HG02571 (cell line): ENCODE measurements at regions not wholly inside any gene's neighbourhood (a gene's known extent, or its start where the extent isn't known, plus 50 kb on each side); places are given as distances from the start of the nearest gene placed in this dataset.

Source experiments
- ATAC-seq: cut with Tn5 transposase; IDR thresholded peaks from one replicate; pipeline ENCODE4 v1.9.1; 2021; ENCODE audit warnings: mild to moderate bottlenecking, moderate library complexity; ENCODE audit not compliant: unreplicated experiment

DNA sequence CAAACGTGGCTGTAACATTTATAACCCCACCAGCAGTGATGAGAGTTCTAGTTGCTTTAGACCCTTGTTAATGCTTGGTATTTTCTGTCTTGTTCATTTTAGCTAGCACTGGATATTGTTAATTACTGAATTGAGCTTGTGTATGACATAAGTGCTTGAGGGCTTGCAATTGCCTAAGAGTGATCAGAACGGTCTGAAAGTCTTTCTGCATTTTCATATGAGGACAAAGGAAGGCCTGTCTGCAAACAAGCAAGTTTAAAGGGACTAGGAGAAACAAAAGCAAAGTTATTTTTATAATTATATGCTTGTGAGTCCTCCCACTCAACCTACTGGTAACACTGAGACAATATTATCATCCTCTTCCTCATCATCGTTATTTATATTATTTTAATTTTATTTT, 305.5 kb upstream of the DUSP10 start:
- ATAC-seq: no peak

DNA sequence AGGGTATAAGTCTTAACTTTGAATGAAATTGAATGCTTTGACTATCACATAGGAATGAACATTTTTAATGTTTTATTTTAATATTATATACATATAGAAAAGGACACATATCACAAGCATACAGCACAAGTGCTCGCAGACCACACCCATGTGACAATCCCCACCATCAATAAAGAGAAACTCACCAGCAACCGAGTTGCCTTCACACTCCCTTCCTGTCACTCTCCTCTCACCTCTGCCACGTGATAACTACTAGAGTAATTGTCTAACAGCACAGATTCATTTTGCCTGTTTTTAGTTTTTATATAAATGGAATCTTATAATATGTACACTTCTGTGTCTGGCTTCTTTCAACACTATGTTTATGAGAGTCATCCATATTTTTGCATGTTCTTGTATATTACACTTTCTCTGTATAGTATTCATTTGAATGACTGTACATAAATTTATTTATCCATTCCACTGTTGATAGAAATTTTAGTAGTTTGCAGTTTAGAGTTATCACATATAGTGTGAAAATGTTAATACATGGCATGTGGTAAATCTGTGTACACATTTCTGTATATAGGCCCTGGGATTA, 304.9 kb upstream of the DUSP10 start:
- ATAC-seq: no peak

DNA sequence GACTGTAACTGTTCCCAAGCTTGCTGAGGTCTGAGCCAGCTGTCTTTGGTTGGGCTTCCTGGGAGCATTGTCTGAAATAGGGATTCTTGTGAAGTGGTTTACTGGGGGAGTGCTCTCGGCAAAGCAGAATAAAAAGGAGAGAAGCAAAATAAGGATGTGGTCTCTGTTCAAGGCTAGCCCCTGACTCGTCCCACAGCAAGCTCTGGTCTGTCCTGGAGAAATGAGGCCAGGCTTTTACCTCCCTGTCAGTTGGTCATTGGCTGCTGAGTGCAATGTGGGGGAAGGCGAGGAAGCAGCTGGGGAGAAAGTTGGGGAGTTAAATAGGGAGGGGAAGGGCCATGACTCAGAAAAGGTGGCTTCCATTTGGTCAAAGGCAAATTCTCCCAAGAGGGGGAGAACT, 303.9 kb upstream of the DUSP10 start:
- no peak for ATAC-seq

DNA sequence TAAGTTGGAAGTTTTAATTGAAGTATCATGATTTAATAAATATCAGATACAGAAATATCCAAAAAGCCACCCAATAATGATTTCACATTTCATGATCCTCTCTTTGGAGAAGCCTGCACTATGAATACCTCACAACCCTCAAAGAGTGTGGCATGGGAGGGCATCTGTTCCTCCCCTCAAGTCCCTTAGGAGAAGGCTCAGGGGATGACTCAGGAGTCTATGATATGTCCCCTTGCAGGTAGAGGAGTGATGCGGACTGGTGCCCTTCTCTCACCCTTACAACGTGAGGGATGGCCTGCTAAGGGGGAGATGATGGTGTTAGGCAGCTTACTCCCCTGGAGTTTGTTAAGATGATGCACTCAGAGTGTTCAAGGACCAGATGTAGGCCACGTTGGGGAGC, 303.3 kb upstream of the DUSP10 start:
- ATAC-seq: no peak

DNA sequence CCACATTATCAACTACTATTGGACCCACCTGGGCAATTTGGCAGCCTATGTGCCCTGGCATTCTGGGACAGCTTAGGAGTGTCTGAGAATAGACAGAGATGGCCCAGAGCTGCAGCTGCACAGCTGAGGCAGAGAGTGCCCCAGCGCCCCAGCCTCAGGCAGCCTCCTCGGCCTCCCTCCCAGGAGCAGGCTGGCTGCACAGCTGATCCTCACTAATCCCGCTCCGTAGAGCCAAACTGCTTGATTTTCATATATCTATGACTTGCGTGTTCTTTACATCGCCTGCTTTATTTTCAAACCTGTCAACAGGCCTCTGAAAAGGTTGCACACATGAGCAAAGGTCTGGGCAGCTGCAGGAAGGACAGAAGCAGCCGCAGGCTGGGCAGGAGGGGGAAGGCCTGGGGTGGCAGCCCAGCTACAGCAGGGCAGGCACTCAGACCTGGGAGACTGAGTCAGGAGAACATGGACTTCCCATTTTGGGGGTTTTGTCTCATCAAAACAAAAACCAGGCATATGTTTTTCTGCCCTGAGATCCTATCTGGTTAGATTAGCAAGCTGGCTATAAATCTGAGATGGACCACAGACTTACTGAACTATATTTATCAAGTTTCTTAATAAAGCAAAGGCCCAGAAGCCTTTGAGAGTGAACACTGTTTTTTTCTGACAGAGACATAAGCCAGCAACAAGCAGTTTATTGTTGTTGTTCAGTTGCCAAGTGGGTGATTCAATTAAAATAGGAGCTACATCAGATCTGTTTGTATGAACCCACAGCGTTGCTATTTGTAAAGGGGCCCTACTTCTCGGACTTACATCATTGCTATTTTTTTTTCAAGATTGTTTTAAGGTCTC, 301.8 kb upstream of the DUSP10 start:
- no peak for ATAC-seq

DNA sequence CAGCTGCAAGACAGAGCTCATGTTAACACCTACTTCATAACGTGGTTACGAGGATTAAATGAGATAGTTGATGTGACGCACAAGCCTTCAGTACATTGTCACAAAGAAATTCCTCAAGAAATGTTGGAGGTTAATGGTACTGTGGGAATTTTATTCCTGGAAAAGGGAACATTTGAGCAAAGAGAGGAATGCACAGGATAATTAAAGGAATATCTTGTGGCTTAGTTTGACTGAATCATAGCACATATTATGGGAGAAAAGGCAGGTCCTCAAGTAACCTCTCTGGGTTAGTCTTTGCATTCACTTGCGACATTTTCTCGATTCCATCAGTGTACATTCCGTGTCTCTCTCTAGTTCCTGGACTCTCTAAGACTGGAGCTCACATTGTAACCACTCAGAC, 300.2 kb upstream of the DUSP10 start:
- no peak for ATAC-seq

DNA sequence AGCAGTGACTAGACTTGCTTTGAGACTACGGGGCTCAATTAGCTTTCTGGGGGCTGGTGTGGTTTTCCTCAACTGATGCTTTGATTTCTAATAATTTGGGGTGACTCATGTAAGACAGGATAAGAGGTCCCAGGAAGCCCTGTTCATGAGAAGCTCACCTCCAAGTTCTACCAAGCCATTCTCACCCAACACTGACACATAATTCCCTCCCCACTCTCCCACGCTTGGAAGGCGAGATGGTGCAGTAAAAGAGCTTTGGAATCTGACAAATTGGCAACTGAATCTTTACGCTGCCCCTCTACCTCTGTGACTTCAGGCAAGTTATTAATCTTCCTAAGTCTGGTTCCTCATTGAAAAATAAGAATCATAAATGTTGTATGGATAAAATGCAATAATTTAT, 299.1 kb upstream of the DUSP10 start:
- ATAC-seq: no peak

DNA sequence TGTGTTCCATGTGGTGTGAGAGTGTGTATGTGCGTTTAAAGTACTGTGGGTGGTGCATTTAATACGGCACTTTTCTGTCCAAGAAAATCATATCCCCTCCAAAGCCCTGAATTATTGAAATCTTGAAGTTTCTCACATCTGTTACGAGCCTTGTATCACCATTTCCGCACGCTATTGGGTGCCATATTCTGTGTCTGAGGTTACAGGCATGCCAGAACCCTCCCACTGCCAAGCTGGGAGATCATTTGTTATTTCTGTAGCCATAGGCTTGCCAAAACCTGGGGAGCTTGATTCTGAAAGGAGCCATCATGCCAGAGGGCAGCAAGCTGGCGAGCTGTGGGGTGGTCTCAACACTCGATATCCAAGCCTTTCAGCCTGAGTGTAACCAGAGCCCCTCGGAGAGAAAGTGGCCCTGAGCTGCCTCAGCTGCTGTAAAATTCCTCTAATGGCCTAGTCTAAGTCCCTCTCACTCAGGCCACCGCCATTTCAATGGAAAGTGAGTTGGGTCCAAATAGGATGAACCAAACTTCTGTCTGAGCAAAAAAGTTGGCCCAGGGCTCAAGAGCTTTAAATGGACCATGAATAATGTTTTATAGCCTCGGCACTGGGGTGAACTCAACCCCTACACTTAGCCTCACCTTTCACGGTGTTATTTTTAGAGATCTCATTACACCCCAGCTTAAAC, 298.4 kb upstream of the DUSP10 start:
- no peak for ATAC-seq

DNA sequence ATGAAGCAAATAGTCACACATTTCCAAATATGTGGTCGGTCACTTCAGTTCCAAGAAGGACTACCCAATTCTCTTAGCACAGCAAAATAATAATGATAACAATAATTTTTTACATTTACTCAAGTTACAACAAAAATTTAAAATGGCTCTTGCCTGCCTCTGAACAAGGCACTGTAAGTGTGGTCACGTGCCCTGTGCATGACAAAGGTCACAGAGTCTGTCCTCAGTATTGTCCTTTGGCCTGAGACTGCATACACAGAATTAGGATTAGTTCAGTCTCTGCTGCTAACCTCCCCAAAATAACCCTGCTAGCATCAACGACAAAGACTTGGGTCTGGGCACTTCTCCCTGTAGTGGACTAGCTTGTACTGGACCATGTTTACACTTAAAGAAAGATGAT, 297.1 kb upstream of the DUSP10 start:
- no peak for ATAC-seq

DNA sequence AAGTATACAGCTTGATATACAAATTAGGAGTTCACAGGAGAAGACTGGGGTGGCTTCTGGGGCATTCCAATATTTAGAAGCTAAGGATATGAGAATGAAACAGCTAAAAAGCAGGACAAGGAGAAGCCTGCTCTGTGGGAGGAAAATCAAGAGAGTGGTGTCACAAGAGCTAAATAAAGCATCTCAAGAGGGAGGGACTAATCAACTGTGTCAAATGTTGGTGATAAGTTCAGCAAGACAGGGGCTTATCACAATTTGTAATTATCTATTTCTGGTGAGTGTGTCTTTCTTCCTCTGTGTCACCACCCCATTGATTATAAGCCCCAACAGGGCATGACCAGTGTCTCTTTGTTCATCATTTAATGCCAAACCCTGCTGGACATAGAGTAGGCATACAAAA, 295.8 kb upstream of the DUSP10 start:
- ATAC-seq: no peak

DNA sequence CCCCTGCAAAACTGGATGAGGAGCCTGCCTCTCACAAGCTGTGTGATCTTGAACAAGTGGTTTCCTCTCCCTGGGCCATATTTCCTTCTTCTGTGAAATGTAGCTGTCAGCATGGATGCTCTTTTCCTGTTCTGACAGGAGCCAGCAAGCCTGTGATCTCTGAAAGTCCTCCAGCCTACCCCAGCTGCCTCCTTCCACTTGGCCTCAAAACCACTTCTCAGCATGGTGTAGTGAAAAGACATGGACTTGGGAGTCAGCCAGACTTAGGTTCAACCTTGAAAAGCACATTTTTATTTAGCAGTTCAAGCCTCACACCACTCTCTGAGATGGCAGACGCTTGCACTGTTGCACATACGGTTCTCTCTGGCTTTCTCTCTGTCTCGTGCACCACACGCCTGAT, 292.9 kb upstream of the DUSP10 start:
- ATAC-seq: no peak

DNA sequence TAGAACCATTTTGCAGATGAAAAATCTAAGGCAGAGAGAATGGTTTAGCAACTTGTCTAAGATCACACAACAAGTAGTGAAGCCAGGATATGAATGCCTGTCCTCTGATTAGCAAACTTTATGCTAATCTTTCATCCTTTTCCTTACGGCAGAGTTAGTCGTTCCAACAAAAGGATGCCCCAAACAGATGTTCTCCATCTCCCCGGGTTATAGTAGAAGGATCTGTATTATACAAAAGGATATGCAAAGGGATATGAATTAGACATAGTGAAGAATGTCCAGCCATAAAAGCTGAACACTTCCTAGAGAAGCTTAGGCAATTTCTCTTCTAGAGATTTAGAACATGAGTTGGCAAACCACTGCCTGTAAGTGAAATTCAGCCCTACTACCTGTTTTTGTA, 291.6 kb upstream of the DUSP10 start:
- no peak for ATAC-seq

DNA sequence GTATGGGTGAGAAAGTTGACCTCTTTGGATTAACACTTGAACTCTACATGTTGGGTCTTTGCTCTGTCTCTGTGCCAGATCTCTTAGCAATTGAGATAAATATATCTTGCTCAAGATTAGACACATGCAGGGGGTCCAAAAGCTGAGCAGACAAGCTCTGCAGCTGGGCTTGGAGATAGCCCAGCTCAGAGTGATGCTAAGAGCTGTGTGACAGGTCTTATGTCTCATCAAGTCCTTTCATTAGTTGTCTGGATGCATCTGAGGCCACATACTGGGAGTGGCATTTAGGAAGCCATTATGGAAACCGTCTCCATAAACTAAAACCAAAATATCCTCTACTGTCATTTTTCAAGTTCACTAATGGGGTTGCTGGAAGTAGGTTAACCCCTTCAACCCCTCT, 289.4 kb upstream of the DUSP10 start:
- no peak for ATAC-seq

DNA sequence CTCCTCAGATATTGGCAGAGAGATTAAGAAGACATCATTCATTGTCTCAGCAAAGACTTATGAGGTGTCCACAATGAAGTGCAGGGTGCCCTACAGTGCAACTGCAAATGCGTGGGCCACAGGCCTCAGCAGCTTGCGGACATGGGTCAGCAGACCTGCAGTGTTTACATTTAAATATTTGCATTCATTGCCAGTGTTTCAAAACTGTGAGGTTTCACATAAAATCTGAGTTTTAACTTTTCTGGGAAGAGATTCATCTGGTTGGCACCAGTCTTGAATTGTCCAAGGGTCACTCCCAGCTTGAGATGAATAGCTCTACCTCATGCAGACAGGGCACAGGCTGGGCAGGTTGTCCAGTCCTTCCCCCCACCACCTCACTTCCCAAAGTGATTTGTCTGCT, 286.8 kb upstream of the DUSP10 start:
- ATAC-seq: no peak

DNA sequence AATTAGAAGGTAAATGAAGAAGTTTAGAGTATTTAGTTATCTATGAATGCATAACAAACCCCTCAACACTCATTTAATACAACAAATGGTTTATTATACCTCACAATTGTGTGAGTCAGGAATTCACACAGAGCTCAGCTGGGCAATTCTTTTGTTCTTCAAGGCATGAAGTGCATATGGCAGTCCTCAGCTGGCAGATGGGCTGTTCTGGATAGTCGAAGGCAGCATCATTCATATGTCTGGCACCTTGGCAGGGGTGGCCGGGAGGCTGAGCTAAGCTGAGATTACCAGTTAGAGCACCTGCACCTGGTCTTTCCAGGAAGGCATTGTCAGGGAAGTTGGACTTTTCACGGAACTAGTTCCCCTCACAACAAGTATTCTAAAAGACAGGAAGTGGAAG, 286.2 kb upstream of the DUSP10 start:
- no peak for ATAC-seq

DNA sequence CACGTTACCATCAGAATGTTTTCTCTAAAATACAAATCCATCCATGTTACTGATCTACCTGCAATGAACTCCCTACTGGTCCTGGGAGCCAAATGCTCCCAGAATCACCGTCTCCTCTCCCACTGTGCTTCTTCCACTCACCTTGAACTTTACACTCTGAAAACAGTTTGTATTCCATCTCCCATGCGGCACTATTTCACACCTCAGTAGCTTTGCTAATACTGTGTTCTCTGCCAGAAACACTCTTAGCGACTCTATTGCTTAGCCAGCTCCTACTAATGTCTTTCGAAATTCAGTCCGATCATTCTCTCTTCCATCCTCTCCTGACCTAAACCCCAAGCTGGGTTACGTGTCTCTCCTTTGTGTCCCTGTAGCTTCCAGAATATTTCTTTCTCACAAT, 284.4 kb upstream of the DUSP10 start:
- ATAC-seq: no peak

DNA sequence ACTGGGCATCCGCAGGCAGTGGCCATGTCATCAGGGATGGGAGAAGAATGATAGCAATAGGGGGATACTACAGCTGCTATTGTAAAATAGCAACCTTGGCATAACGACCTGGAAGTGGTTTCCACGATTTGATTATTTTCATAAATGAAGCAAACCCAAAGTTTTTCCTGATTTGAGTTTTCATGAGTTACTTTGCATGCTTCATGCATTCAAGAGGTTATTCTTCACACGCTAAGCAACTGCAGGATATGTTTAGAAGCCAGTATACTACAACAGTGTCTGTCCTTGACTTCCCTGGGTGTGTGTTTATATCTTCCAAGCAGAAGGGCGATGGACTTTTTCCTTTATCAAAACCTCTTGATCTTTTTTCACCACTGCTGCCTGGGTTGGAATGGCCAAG, 281.1 kb upstream of the DUSP10 start:
- ATAC-seq: no peak

DNA sequence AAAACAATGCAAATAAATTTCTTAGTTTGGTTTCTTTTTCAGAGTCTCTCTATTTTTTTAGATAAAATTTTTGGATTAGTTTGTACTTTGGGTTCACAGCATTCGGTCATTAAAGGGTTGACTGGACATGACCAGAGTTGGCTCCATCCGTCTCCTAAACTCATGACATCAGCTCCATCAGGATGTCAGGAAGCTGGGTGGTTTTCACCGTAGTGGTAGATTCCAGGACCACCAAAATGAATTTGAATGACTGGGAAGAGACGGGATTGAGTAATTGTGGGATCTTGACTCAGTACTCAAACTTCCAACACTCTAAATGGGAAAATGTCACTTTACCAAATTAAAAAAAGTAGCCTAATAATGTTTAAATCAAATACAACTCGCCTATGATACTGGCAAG, 279.2 kb upstream of the DUSP10 start:
- no peak for ATAC-seq

DNA sequence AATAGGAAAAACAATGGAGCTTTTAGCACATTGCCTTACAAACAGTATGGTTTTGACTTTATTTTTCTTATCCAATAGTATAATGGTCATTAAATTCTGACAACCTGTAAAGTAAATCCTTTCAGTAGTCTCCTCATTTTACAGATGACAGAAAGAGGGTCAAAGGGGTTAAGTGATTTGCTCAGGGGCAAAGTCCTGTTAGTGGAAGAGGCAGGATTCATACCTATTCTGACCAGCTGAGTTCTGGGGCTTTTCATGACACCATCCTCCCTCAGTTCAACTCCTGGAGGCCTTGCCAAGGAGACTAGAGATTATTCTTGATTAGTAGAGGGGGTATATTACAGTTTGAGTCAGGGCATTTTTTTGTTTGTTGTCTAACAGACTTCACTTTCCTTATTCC, 278.7 kb upstream of the DUSP10 start:
- no peak for ATAC-seq

DNA sequence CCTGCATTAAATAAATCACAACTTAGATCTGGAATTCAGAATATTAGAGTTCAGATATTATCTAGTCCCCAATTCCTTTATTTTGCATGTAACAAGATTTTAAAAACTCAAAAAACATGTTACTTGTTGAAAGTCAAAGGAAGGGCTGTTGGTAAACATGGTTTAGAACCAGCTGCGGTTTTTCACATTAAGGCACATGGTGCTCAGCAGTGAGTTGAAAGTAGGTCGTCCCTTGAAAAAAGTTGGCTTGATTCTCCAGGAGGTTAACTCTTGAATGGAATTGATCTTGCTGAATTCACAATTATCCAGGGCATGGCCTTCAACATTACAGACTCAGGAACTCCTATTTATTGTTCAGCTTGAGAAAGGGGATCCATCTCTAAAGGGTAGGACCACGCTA, 277.1 kb upstream of the DUSP10 start:
- ATAC-seq: no peak

DNA sequence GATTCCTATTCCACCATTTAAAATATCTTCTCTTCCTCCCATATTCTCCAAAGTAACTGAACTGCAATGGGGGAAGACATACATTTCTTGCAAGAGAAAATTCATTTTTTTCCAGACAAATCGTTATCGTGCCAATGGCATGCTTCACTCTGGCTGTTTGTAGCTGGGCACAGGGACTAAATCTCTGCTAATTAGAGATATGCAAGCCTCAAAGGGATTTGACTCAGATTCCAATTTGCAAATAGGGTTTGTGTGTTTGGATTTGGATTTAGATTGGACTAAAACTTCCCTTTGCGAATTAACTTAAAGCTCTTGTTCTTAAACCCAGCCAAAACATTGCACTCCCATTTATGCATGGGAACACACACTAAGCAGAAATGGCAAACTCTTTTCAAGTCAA, 276.2 kb upstream of the DUSP10 start:
- no peak for ATAC-seq

DNA sequence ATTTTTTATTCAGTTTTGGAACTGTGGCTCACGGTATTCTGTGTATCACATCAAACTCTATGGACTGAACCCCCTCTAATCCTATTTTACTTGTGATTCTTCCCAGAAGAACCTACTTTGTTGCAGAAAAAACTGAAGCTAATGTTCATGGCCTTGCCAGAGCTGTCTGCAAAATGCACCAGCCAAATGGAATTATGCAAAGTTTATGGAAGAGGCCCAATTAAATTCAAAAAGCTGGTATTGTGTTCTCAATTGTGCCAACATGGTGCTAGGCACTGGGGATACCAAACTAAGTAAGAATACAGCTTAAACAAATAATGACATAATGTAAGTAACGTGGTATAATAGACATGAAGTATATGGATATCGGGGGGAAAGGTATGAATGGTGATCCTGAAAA, 273.8 kb upstream of the DUSP10 start:
- no peak for ATAC-seq
